ENCODE measurements at regions not wholly inside any gene's neighbourhood (a gene's known extent, or its start where the extent isn't known, plus 50 kb on each side); places are given as distances from the start of the nearest gene placed in this dataset.

- Histone ChIP-seq H3K27me3 (ENCODE audit: insufficient read depth, low read length) (no peaks in the 10 kb centered on the region), H3K9ac (ENCODE audit: low read length) (peak overlapping the region; percentile 23), H3K36me3 (ENCODE audit: control insufficient read depth in 1 of 2, insufficient read depth in 2 of 2, low read length in 2 of 2) (no peaks in the 10 kb centered on the region), H2AFZ (ENCODE audit: low read depth, low read length, poor library complexity, severe bottlenecking) (no peak overlapping the region), H3K79me2 (ENCODE audit: insufficient read depth, low read length) (no peaks in the 10 kb centered on the region), H3K9me2 (ENCODE audit: insufficient read depth) (no peaks in the 10 kb centered on the region), H3K4me3 (replicated peaks in 1 of 2; ENCODE audit: low read depth in 1 of 2, low read length in 2 of 2) (peak overlapping the region in 1 of 2 experiments; percentile 25; a peak in 2 of 4 replicates), H3K4me1 (ENCODE audit: control insufficient read depth in 1 of 2, insufficient read depth in 2 of 2, low read length in 2 of 2) (peaks cover 21 to 29% of the 10 kb centered on the region in 2 experiments), H4K20me1 (ENCODE audit: insufficient read depth) (no peaks in the 10 kb centered on the region), H3K4me2 (ENCODE audit: low read length) (peak overlapping the region; percentile 72), H3K9me3 (ENCODE audit: control insufficient read depth in 1 of 2, insufficient read depth in 1 of 2, low read depth in 1 of 2, low read length in 2 of 2) (no peaks in the 10 kb centered on the region), H3K27ac (ENCODE audit: low read depth, low read length) (peak overlapping the region; percentile 52; the same call in 1 of the 2 replicates)
- TF ChIP-seq YY1 (IDR thresholded peaks at IDR 0.05; ENCODE audit: extremely low read depth, insufficient replicate concordance, low read depth, low read length) (peak; percentile 61), CEBPB (IDR thresholded peaks at IDR 0.05; ENCODE audit: low read depth) (peak; percentile 88), EZH2phosphoT487 (IDR thresholded peaks at IDR 0.05; ENCODE audit: borderline replicate concordance) (no peak), FOSL1 (IDR thresholded peaks at IDR 0.05; ENCODE audit: low read depth) (peak; percentile 94), TCF7L2 (IDR thresholded peaks at IDR 0.05; ENCODE audit: borderline replicate concordance, extremely low read depth, insufficient read depth, insufficient read length) (peak; percentile 72), ZFX (IDR thresholded peaks at IDR 0.05) (no peak), SRF (IDR thresholded peaks at IDR 0.05; ENCODE audit: low read depth) (peak; percentile 86), SP1 (IDR thresholded peaks at IDR 0.05; ENCODE audit: low read depth) (peak; percentile 95), RAD21 (IDR thresholded peaks at IDR 0.05; ENCODE audit: low read depth) (peak; percentile 45), CTCF (IDR thresholded peaks at IDR 0.05 in 2 of 3, conservative IDR thresholded peaks at IDR 0.05 in 1 of 3; ENCODE audit: borderline replicate concordance in 1 of 3, insufficient read depth in 1 of 3, low read depth in 2 of 3, low read length in 2 of 3) (no peak), CBX3 (IDR thresholded peaks at IDR 0.05; ENCODE audit: low read depth) (peak; percentile 91; the same call in 1 of the 2 replicates), POLR2AphosphoS5 (IDR thresholded peaks at IDR 0.05; ENCODE audit: low read depth, low read length) (peak; percentile 61; the same call in 1 of the 2 replicates), JUND (IDR thresholded peaks at IDR 0.05) (peak; percentile 97), SIN3A (IDR thresholded peaks at IDR 0.05; ENCODE audit: low read depth) (peak; percentile 89), ELF1 (IDR thresholded peaks at IDR 0.05; ENCODE audit: borderline replicate concordance, low read depth) (no peak)
- TF ChIP-seq, protein P1, sequence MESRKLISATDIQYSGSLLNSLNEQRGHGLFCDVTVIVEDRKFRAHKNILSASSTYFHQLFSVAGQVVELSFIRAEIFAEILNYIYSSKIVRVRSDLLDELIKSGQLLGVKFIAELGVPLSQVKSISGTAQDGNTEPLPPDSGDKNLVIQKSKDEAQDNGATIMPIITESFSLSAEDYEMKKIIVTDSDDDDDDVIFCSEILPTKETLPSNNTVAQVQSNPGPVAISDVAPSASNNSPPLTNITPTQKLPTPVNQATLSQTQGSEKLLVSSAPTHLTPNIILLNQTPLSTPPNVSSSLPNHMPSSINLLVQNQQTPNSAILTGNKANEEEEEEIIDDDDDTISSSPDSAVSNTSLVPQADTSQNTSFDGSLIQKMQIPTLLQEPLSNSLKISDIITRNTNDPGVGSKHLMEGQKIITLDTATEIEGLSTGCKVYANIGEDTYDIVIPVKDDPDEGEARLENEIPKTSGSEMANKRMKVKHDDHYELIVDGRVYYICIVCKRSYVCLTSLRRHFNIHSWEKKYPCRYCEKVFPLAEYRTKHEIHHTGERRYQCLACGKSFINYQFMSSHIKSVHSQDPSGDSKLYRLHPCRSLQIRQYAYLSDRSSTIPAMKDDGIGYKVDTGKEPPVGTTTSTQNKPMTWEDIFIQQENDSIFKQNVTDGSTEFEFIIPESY (IDR thresholded peaks at IDR 0.05; ENCODE audit: extremely low read depth, insufficient replicate concordance, low read length), result peak; percentile 72
- TF ChIP-seq, protein P2, sequence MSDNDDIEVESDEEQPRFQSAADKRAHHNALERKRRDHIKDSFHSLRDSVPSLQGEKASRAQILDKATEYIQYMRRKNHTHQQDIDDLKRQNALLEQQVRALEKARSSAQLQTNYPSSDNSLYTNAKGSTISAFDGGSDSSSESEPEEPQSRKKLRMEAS (IDR thresholded peaks at IDR 0.05), result peak; percentile 77
- no TSS peak for BruUV-seq (replicated peaks)
- ChIA-PET RAD21 (ENCODE audit: low non-redundant PET in 1 of 2, low total read pairs in 2 of 2, uncharacterized antibody in 2 of 2, unreplicated experiment in 2 of 2) (interaction anchor here (0.5 to 0.7 kb wide), 4 partner anchors 14 to 458 kb away, joined by 3 to 5 read pairs (median 4); no protein-coding TSS in a partner anchor), POLR2A (no interaction called here), CTCF (interaction anchor here (0.6 to 4.2 kb wide), 4 partner anchors 79 to 1079 kb away, joined by 3 to 57 read pairs (median 6); no protein-coding TSS in a partner anchor)
- peak; percentile 91 for DNase-seq (ENCODE audit: low read depth, low spot score)
- peak; percentile 88 for ATAC-seq
- intact Hi-C loops (cut with micrococcal nuclease), result loop anchor here (10.0 kb wide), 3 partner anchors 1328 to 1998 kb away; no protein-coding TSS in a partner anchor
These were observed 87.4 kb downstream of the FASLG start for GRCh38 chr1:172746091-172746949.
